ENCODE measurements at regions not wholly inside any gene's neighbourhood (a gene's known extent, or its start where the extent isn't known, plus 50 kb on each side); places are given as distances from the start of the nearest gene placed in this dataset.

GRCh38 chr2:15801439-15801838 lies 138.9 kb upstream of the MYCN start:
- no peak overlapping the region for H3K4me3 ChIP-seq (ENCODE audit: control insufficient read depth, low read depth, low read length)
- TF ChIP-seq, protein P1, sequence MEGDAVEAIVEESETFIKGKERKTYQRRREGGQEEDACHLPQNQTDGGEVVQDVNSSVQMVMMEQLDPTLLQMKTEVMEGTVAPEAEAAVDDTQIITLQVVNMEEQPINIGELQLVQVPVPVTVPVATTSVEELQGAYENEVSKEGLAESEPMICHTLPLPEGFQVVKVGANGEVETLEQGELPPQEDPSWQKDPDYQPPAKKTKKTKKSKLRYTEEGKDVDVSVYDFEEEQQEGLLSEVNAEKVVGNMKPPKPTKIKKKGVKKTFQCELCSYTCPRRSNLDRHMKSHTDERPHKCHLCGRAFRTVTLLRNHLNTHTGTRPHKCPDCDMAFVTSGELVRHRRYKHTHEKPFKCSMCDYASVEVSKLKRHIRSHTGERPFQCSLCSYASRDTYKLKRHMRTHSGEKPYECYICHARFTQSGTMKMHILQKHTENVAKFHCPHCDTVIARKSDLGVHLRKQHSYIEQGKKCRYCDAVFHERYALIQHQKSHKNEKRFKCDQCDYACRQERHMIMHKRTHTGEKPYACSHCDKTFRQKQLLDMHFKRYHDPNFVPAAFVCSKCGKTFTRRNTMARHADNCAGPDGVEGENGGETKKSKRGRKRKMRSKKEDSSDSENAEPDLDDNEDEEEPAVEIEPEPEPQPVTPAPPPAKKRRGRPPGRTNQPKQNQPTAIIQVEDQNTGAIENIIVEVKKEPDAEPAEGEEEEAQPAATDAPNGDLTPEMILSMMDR (IDR thresholded peaks at IDR 0.05; ENCODE audit: control insufficient read depth, insufficient read depth, low read depth, low read length, missing control alignments) = no peak
- no peak for DNase-seq (ENCODE audit: low read depth)

- DNase-seq (ENCODE audit: low read depth) = no peak
- TF ChIP-seq, protein P1 (IDR thresholded peaks at IDR 0.05; ENCODE audit: control insufficient read depth, insufficient read depth, low read depth, low read length, missing control alignments) = no peak
These were observed 138.4 kb upstream of the MYCN start for GRCh38 chr2:15801904-15802303.

DNA sequence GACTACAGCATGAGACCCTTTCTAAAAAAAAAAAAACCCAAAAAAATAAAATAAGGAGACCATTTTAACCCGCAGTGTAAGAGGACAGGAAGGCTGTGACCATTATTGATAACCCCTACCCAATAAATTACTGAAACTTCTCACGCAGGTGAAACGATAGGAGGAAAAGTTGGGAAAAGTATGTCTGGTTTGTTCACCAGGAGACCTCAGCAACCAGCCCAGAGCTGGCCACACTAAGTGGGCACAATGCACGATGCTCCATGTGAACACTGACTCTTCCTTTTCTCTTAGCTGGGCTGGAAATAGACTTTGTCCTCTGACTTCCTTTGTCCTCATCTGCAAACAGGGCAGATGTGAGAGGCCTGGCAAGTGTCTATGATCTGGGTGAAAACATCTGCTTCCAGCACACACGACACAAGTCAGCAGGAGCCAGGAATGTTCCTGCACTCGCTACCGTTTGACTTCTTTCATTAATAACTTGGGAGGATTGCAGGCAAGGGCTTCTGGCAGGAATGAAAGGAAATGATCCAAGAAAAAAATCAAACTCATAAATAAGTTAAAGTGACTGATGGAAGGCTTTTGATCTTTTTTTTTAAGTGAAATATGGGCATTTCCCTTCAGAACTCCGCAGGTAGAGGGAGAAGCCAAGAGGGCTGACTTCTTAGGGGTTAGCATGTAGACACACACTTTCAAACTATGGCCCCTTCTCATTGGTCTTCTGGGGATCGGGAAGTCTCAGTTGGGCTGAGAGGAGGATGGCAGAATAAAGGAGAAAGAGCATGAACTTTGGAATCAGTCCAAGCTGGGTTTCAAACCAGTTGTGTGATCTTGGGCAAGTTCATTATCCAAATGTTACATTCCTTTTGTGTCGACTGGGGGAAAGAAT lies 137.4 kb upstream of the MYCN start:
- TF ChIP-seq, protein P1 (IDR thresholded peaks at IDR 0.05; ENCODE audit: control insufficient read depth, insufficient read depth, low read depth, low read length, missing control alignments) = no peak
- no peak overlapping the region for H3K4me3 ChIP-seq (ENCODE audit: control insufficient read depth, low read depth, low read length)

More at GRCh38 chr2:15801904-15802303, 138.4 kb upstream of the MYCN start:
- no peak overlapping the region for H3K4me3 ChIP-seq (ENCODE audit: control insufficient read depth, low read depth, low read length)

DNA sequence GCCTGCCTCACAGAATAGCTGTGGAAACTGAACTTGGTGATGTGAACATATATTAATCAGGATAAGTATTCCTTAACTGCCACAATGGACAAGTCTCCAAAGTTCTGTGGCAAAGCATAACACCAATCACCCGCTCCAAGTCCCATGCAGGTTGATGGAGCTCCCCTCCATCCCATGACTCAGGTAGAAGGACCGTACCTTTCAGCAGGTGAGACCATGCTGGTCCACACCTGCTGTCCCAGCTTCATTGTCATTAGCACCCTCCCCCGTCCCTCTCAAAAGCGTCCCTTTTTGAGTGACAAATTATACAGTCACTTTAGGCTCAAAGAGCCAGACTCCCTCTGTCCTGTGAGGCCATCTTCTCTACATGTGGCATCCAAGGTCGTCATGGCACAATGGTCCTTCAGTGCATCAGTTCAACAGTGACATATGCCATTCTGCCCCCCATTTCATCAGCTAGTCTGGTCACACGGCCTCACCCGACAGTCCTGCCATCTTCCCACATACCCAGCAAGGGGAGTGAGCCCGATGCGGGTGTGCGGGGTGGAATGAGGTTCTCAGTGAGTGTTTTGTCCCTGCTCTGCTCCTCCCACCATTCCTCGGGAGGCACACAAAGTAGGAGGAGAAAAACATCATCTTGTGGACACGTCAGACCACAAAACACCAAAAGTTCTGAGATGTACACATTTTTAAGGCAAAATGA lies 136.7 kb upstream of the MYCN start:
- no peak overlapping the region for H3K4me3 ChIP-seq (ENCODE audit: control insufficient read depth, low read depth, low read length)
- no peak for DNase-seq (ENCODE audit: low read depth)
- TF ChIP-seq, protein P1 (IDR thresholded peaks at IDR 0.05; ENCODE audit: control insufficient read depth, insufficient read depth, low read depth, low read length, missing control alignments) = no peak

More for the DNA sequence above, 137.4 kb upstream of the MYCN start:
- DNase-seq (ENCODE audit: low read depth) = no peak

- TF ChIP-seq, protein P1 (IDR thresholded peaks at IDR 0.05; ENCODE audit: control insufficient read depth, insufficient read depth, low read depth, low read length, missing control alignments) = no peak
- no peak overlapping the region for H3K4me3 ChIP-seq (ENCODE audit: control insufficient read depth, low read depth, low read length)
- DNase-seq (ENCODE audit: low read depth) = no peak
These were observed 136.1 kb upstream of the MYCN start for GRCh38 chr2:15804246-15804619.

DNA sequence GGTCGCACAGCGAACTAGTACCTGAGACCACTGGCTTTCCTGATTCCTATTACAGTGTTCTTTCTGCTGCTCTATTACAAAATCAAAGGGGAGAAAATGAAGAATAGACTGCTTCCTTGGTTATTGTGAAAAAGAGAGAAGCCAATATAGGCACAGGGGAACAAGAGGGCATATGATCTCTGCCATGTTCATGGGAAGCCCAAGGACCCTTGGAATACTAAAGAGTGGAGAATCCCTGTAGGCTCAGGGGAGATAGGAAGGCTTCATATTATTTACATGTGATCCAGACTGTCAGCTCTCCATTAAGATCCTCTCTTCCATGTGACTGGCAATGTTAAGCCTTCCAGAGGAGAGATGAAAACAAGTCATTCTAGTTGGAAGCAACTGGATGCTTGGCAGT lies 135.7 kb upstream of the MYCN start:
- no peak for DNase-seq (ENCODE audit: low read depth)
- no peak overlapping the region for H3K4me3 ChIP-seq (ENCODE audit: control insufficient read depth, low read depth, low read length)
- TF ChIP-seq, protein P1 (IDR thresholded peaks at IDR 0.05; ENCODE audit: control insufficient read depth, insufficient read depth, low read depth, low read length, missing control alignments) = no peak

All from AG09309 (cell line).